GM12878 (cell line): ENCODE measurements at regions not wholly inside any gene's neighbourhood (a gene's known extent, or its start where the extent isn't known, plus 50 kb on each side); places are given as distances from the start of the nearest gene placed in this dataset.

Source experiments
- ATAC-seq: fragments of 200-7000 bp; cut with Tn5 transposase; 3 replicates; pipeline ENCODE4 v1.9.1; 2020; ENCODE audit warnings: mild to moderate bottlenecking, moderate library complexity
- BruUV-seq: library from RNA; stranded (reverse); fragments of 400-500 nt; replicated peaks from 2 replicates; lab custom pipeline; 2021; lab: Mats Ljungman, UMichigan
- CTCF ChIA-PET: fragments of 300-600 bp; sonication (Branson Sonifier 250); formaldehyde crosslinking; extraction: SDS; loops from one replicate; lab custom pipeline; 2021; ENCODE audit warnings: inconsistent platforms; lab: Yijun Ruan, JAX
- POLR2A ChIA-PET: fragments of 350-600 bp; formaldehyde crosslinking; extraction: SDS; loops from one replicate; lab custom pipeline; 2021; ENCODE audit warnings: inconsistent platforms; lab: Charles Lee
- RAD21 ChIA-PET: fragments of 300-600 bp; sonication (Branson Sonifier 250); formaldehyde crosslinking; loops from one replicate; lab custom pipeline; 2023; ENCODE audit warnings: antibody characterized with exemption; ENCODE audit not compliant: unreplicated experiment; lab: Charles Lee
- SMC1A ChIA-PET: fragments of 300-600 bp; sonication (Branson Sonifier 250); formaldehyde crosslinking; loops from one replicate; lab custom pipeline; 2023; ENCODE audit not compliant: unreplicated experiment, uncharacterized antibody; lab: Charles Lee
- DNase-seq: peaks from one replicate; pipeline ENCODE4 v3.0.0-alpha.2; 2011; ENCODE audit warnings: low read depth, low spot score
- FAIRE-seq: peaks from 3 replicates; lab custom pipeline; 2011; peaks lifted over from hg19 to GRCh38; lab: Jason Lieb, UNC
- H2AFZ ChIP-seq: 2 replicates; pipeline ENCODE4 v1.6.0; 2011; ENCODE audit warnings: low read depth, low read length, control low read depth; ENCODE audit not compliant: control insufficient read depth
- H3K27ac ChIP-seq: 2 replicates; pipeline ENCODE4 v1.5.1; 2011; ENCODE audit warnings: control low read depth; ENCODE audit not compliant: control insufficient read depth, insufficient read depth
- H3K27me3 ChIP-seq, 2 experiments: replicated peaks in 1 of 2; 2 replicates each; pipeline versions ENCODE4 v1.6.0 to v1.6.1; 2011; ENCODE audit warnings: low read length in 1 of 2; ENCODE audit not compliant: control insufficient read depth in 2 of 2, insufficient read depth in 2 of 2
- H3K36me3 ChIP-seq, 2 experiments: 2 replicates each; pipeline ENCODE4 v1.5.1; 2011; ENCODE audit warnings: low read length in 1 of 2; ENCODE audit not compliant: control insufficient read depth in 2 of 2, insufficient read depth in 2 of 2
- H3K4me1 ChIP-seq: 2 replicates; pipeline ENCODE4 v1.6.1; 2011; ENCODE audit warnings: mild to moderate bottlenecking, low read length, moderate library complexity, mixed read lengths; ENCODE audit not compliant: control insufficient read depth, insufficient read depth
- H3K4me2 ChIP-seq: 2 replicates; pipeline ENCODE4 v1.6.0; 2011; ENCODE audit warnings: control low read depth; ENCODE audit not compliant: control insufficient read depth, insufficient read depth
- H3K4me3 ChIP-seq: fragments of 200-600 bp; sonication (generic); 2 replicates; pipeline ENCODE4 v1.5.1; 2016
- H3K79me2 ChIP-seq: 2 replicates; pipeline ENCODE4 v1.6.0; 2011; ENCODE audit warnings: low read length; ENCODE audit not compliant: control insufficient read depth, insufficient read depth
- H3K9ac ChIP-seq: 2 replicates; pipeline ENCODE4 v1.8.0; 2011; ENCODE audit warnings: low read length, control low read depth, mixed read lengths; ENCODE audit not compliant: control insufficient read depth, insufficient read depth
- H3K9me3 ChIP-seq: replicated peaks from 3 replicates; pipeline ENCODE4 v1.5.1; 2011; ENCODE audit warnings: mild to moderate bottlenecking, low read length; ENCODE audit not compliant: control insufficient read depth, insufficient read depth
- H4K20me1 ChIP-seq: 2 replicates; pipeline ENCODE4 v1.6.0; 2011; ENCODE audit not compliant: control insufficient read depth, insufficient read depth
- BRCA1 ChIP-seq: IDR thresholded peaks from 2 replicates; pipeline ENCODE4 v1.6.1; 2011; ENCODE audit warnings: low read depth, low read length, improper control_type of control experiment
- CHD1 ChIP-seq: IDR thresholded peaks from 2 replicates; pipeline ENCODE4 v1.6.1; 2012; ENCODE audit warnings: low read depth, low read length, improper control_type of control experiment
- CHD2 ChIP-seq: IDR thresholded peaks from 2 replicates; pipeline ENCODE4 v1.6.1; 2011; ENCODE audit warnings: low read depth, low read length, improper control_type of control experiment, borderline replicate concordance
- DPF2 ChIP-seq: fragments of 450-650 bp; IDR thresholded peaks from 2 replicates; pipeline ENCODE4 v1.6.1; 2017; ENCODE audit warnings: mild to moderate bottlenecking
- EED ChIP-seq: sonication (generic); IDR thresholded peaks from 2 replicates; pipeline ENCODE4 v1.6.1; 2016; ENCODE audit warnings: antibody characterized with exemption, low read depth
- JUNB ChIP-seq: IDR thresholded peaks from 2 replicates; pipeline ENCODE4 v1.6.1; 2016; ENCODE audit warnings: antibody characterized with exemption, mild to moderate bottlenecking
- KDM1A ChIP-seq: fragments of 200-600 bp; sonication (generic); IDR thresholded peaks from 2 replicates; pipeline ENCODE4 v1.6.1; 2016; ENCODE audit warnings: borderline replicate concordance
- KLF5 ChIP-seq: fragments of 450-650 bp; IDR thresholded peaks from 2 replicates; pipeline ENCODE4 v1.6.1; 2014; ENCODE audit warnings: mild to moderate bottlenecking; ENCODE audit not compliant: partially characterized antibody
- MTA3 ChIP-seq: IDR thresholded peaks from 2 replicates; pipeline ENCODE4 v1.6.1; 2012; ENCODE audit warnings: low read length, inconsistent platforms, borderline replicate concordance
- POLR2A ChIP-seq: IDR thresholded peaks from 2 replicates; pipeline ENCODE4 v1.6.1; 2011; ENCODE audit warnings: low read depth, mild to moderate bottlenecking, low read length
- POLR2AphosphoS5 ChIP-seq: IDR thresholded peaks from 2 replicates; pipeline ENCODE4 v1.6.1; 2011; ENCODE audit warnings: mild to moderate bottlenecking, low read length, inconsistent platforms
- RAD21 ChIP-seq: IDR thresholded peaks from 2 replicates; pipeline ENCODE4 v1.6.1; 2011; ENCODE audit warnings: mild to moderate bottlenecking, low read depth, low read length, moderate library complexity; ENCODE audit not compliant: insufficient read depth
- RELA ChIP-seq: fragments of 450-650 bp; IDR thresholded peaks from 2 replicates; pipeline ENCODE4 v1.8.0; 2014; ENCODE audit warnings: borderline replicate concordance; ENCODE audit not compliant: partially characterized antibody
- REST ChIP-seq: IDR thresholded peaks from 2 replicates; pipeline ENCODE4 v1.6.1; 2012; ENCODE audit warnings: mild to moderate bottlenecking, low read depth, low read length
- RUNX3 ChIP-seq: IDR thresholded peaks from 2 replicates; pipeline ENCODE4 v1.6.1; 2012; ENCODE audit warnings: low read length, inconsistent platforms
- SIN3A ChIP-seq: IDR thresholded peaks from 2 replicates; pipeline ENCODE4 v1.6.1; 2012; ENCODE audit warnings: low read depth, low read length, improper control_type of control experiment
- TBL1XR1 ChIP-seq: IDR thresholded peaks from 2 replicates; pipeline ENCODE4 v1.6.1; 2012; ENCODE audit warnings: low read depth, low read length, improper control_type of control experiment
- TCF7 ChIP-seq: IDR thresholded peaks from 2 replicates; pipeline ENCODE4 v1.6.1; 2014; ENCODE audit warnings: antibody characterized with exemption, borderline replicate concordance
- ZNF687 ChIP-seq: fragments of 450-650 bp; IDR thresholded peaks from 2 replicates; pipeline ENCODE4 v1.6.1; 2017; ENCODE audit warnings: mild to moderate bottlenecking, moderate library complexity
- WGBS: methylation state at CpG from one replicate; pipeline ENCODE4 v1.1.6; 2016; ENCODE audit warnings: low lambda C conversion rate; ENCODE audit not compliant: insufficient replicate concordance, insufficient coverage; ENCODE audit errors: missing lambda C conversion rate; 5-methylcytosine and 5-hydroxymethylcytosine counted together
- in situ Hi-C: fragments of 300-500 bp; cut with MboI; formaldehyde crosslinking; loops from 9 replicates; pipeline ENCODE4 v1.14.3; 2018; ENCODE audit warnings: mixed read lengths
- intact Hi-C: fragments of 100-400 bp; cut with micrococcal nuclease; formaldehyde crosslinking; loops from one replicate; pipeline ENCODE4 v1.14.2; 2022; ENCODE audit not compliant: unreplicated experiment

- no peaks in the 10 kb centered on the region for H3K36me3 ChIP-seq
- H3K4me3 ChIP-seq = no peak overlapping the region
- ATAC-seq = peak; percentile 58
- 50% methylated on average over 4 of the region's 4 CpGs for WGBS
- CTCF ChIA-PET = interaction anchor here (0.7 to 1.3 kb wide), 3 partner anchors 12 to 295 kb away, joined by 3 read pairs; no protein-coding TSS in a partner anchor
- FAIRE-seq = no peak
- H3K9ac ChIP-seq = no peak overlapping the region
- no peak for DNase-seq
- POLR2A ChIA-PET = interaction anchor here (0.7 to 1.3 kb wide), 2 partner anchors 15 to 24 kb away, joined by 3 read pairs; no protein-coding TSS in a partner anchor
- no peaks in the 10 kb centered on the region for H3K79me2 ChIP-seq
- no peaks in the 10 kb centered on the region for H3K4me1 ChIP-seq
- H2AFZ ChIP-seq = no peak overlapping the region
- RAD21 ChIA-PET = interaction anchor here (0.7 to 1.5 kb wide), 4 partner anchors 9 to 69 kb away, joined by 5 to 7 read pairs (median 6); no protein-coding TSS in a partner anchor
- BruUV-seq = no TSS peak
- H4K20me1 ChIP-seq = no peaks in the 10 kb centered on the region
- peaks cover 8% of the 10 kb centered on the region; the same call in 2 of the 3 replicates for H3K9me3 ChIP-seq
- SMC1A ChIA-PET = interaction anchor here (0.9 to 3.5 kb wide), 9 partner anchors 9 to 188 kb away, joined by 3 to 21 read pairs (median 5); no protein-coding TSS in a partner anchor
- intact Hi-C loops = no loop called here
- H3K27me3 ChIP-seq = no peaks in the 10 kb centered on the region
- no peak overlapping the region for H3K27ac ChIP-seq
- no peak overlapping the region for H3K4me2 ChIP-seq
- in situ Hi-C loops = no loop called here
- TF ChIP-seq EED (no peak), SIN3A (no peak), RELA (no peak), RAD21 (no peak), JUNB (no peak), KLF5 (no peak), POLR2AphosphoS5 (no peak), MTA3 (no peak), POLR2A (no peak), REST (no peak), RUNX3 (peak; percentile 69), TBL1XR1 (no peak), CHD2 (no peak), BRCA1 (no peak), DPF2 (no peak), ZNF687 (no peak), KDM1A (no peak), CHD1 (no peak), TCF7 (0 out of 2 replicates have a peak, but pooled peaks have one; percentile 30)
Observed at GRCh38 chr2:8337321-8337720, 344.5 kb upstream of the ID2 start.
